Neuronal stem cell (in vitro differentiated cells): ENCODE measurements at regions not wholly inside any gene's neighbourhood (a gene's known extent, or its start where the extent isn't known, plus 50 kb on each side); places are given as distances from the start of the nearest gene placed in this dataset.

Source experiments
- DNase-seq: peaks from one replicate; pipeline ENCODE4 v3.0.0-alpha.2; 2013; ENCODE audit warnings: low spot score
- H2AFZ ChIP-seq: one replicate; pipeline ENCODE4 v1.6.1; 2013; ENCODE audit warnings: mild to moderate bottlenecking, low read length, inconsistent platforms
- H2AK5ac ChIP-seq: 2 replicates; pipeline ENCODE4 v1.6.1; 2013; ENCODE audit warnings: low read depth, mild to moderate bottlenecking, inconsistent platforms, low read length, moderate library complexity, mixed read lengths
- H2BK120ac ChIP-seq: 2 replicates; pipeline ENCODE4 v1.6.1; 2013; ENCODE audit warnings: low read depth, mild to moderate bottlenecking, inconsistent platforms, low read length, moderate library complexity, mixed read lengths
- H2BK12ac ChIP-seq: one replicate; pipeline ENCODE4 v1.6.1; 2013; ENCODE audit warnings: low read length, inconsistent platforms
- H2BK15ac ChIP-seq: 2 replicates; pipeline ENCODE4 v1.6.1; 2013; ENCODE audit warnings: mild to moderate bottlenecking, low read length, inconsistent platforms, mixed read lengths
- H2BK5ac ChIP-seq: one replicate; pipeline ENCODE4 v1.6.1; 2013; ENCODE audit warnings: inconsistent platforms, mild to moderate bottlenecking, low read length, moderate library complexity
- H3K14ac ChIP-seq: one replicate; pipeline ENCODE4 v1.6.1; 2013; ENCODE audit warnings: low read length, inconsistent platforms
- H3K18ac ChIP-seq: 2 replicates; pipeline ENCODE4 v1.6.1; 2013; ENCODE audit warnings: low read length, inconsistent platforms
- H3K23ac ChIP-seq: 2 replicates; pipeline ENCODE4 v1.6.1; 2013; ENCODE audit warnings: low read depth, mild to moderate bottlenecking, mixed read lengths, low read length, inconsistent platforms; ENCODE audit not compliant: poor library complexity
- H3K27ac ChIP-seq: replicated peaks from 3 replicates; pipeline ENCODE4 v1.5.1; 2013; ENCODE audit warnings: low read length, inconsistent platforms
- H3K27me3 ChIP-seq, 3 experiments: 2 replicates each; pipeline ENCODE4 v1.6.1; 2013; ENCODE audit warnings: low read length in 3 of 3, mild to moderate bottlenecking in 2 of 3, inconsistent platforms in 1 of 3, low read depth in 1 of 3, mixed read lengths in 1 of 3, moderate library complexity in 1 of 3; ENCODE audit not compliant: control insufficient read depth in 3 of 3, insufficient read depth in 3 of 3
- H3K36me3 ChIP-seq, 2 donors: replicated peaks in 1 of 2; 2 replicates each; pipeline ENCODE4 v1.6.1; 2013; ENCODE audit warnings: low read length in 2 of 2; ENCODE audit not compliant: control insufficient read depth in 2 of 2, insufficient read depth in 2 of 2
- H3K4ac ChIP-seq: 2 replicates; pipeline ENCODE4 v1.6.1; 2013; ENCODE audit warnings: inconsistent platforms, mild to moderate bottlenecking, low read length, moderate library complexity
- H3K4me1 ChIP-seq, 2 donors: 1 replicate in 1 of 2; 2 replicates in 1 of 2; pipeline ENCODE4 v1.6.1; 2013; ENCODE audit warnings: low read length in 2 of 2, low read depth in 1 of 2; ENCODE audit not compliant: control insufficient read depth in 2 of 2, insufficient read depth in 1 of 2
- H3K4me2 ChIP-seq: one replicate; pipeline ENCODE4 v1.6.1; 2013; ENCODE audit warnings: mild to moderate bottlenecking, low read length, inconsistent platforms; ENCODE audit not compliant: insufficient read depth, poor library complexity, severe bottlenecking
- H3K4me3 ChIP-seq, 2 donors: 2 replicates each; pipeline ENCODE4 v1.5.1; 2013; ENCODE audit warnings: low read length in 2 of 2, mild to moderate bottlenecking in 2 of 2, inconsistent platforms in 1 of 2, moderate library complexity in 1 of 2
- H3K79me1 ChIP-seq: one replicate; pipeline ENCODE4 v1.6.1; 2013; ENCODE audit warnings: low read depth, mild to moderate bottlenecking, inconsistent platforms, low read length, moderate library complexity
- H3K9ac ChIP-seq: one replicate; pipeline ENCODE4 v1.6.1; 2013; ENCODE audit warnings: mild to moderate bottlenecking, low read depth, low read length, inconsistent platforms; ENCODE audit not compliant: poor library complexity
- H3K9me3 ChIP-seq, 2 donors: replicated peaks in 1 of 2; 2 replicates each; pipeline versions ENCODE3 to v1.6.1; 2013; ENCODE audit warnings: low read length in 2 of 2, mild to moderate bottlenecking in 2 of 2, inconsistent platforms in 1 of 2, low read depth in 1 of 2, mixed read lengths in 1 of 2, moderate library complexity in 1 of 2; ENCODE audit not compliant: control insufficient read depth in 2 of 2, insufficient read depth in 1 of 2
- H4K8ac ChIP-seq: one replicate; pipeline ENCODE4 v1.6.1; 2013; ENCODE audit warnings: low read depth, mild to moderate bottlenecking, inconsistent platforms, low read length, moderate library complexity
- H4K91ac ChIP-seq: one replicate; pipeline ENCODE4 v1.6.1; 2013; ENCODE audit warnings: low read length, low read depth, mild to moderate bottlenecking, inconsistent platforms; ENCODE audit not compliant: poor library complexity
- WGBS, 2 donors: extraction: QIAGEN DNeasy Blood & Tissue Kit; methylation state at CpG; one replicate each; pipeline ENCODE4 v1.1.7; 2013; ENCODE audit warnings: missing lambda C conversion rate in 2 of 2, mixed read lengths in 1 of 2; ENCODE audit not compliant: insufficient read length in 2 of 2, insufficient replicate concordance in 1 of 2; ENCODE audit errors: extremely low coverage in 2 of 2; 5-methylcytosine and 5-hydroxymethylcytosine counted together

DNA sequence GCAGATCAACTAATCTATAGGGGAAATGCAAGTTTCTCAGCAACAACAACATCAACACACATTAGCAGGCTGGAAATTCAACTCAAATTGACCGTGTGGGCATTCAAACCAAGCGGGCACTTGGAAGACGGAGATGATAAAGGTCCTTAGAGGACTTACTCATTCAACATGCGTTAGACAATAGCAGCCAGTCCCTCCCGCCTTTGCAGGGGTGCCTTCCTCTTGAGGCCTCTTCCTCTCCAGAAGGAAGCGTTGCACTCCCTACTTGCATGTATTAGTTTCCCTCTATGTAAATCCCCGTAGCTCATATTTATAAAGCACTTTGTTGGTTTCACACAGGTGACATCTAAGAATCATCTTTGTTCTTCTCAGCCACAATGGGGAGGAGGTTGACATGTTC is 300.8 kb upstream of the STXBP5 start:
- Histone ChIP-seq H3K14ac (no peak overlapping the region), H2BK5ac (no peak overlapping the region), H2BK12ac (no peak overlapping the region), H3K4me3 (no peak overlapping the region), H2BK120ac (no peak overlapping the region), H3K18ac (no peak overlapping the region), H3K23ac (no peak overlapping the region), H4K8ac (no peak overlapping the region), H3K4me1 (peaks cover 0 to 2% of the 10 kb centered on the region in 2 donors), H3K9me3 (no peaks in the 10 kb centered on the region), H3K36me3 (no peaks in the 10 kb centered on the region), H2BK15ac (no peak overlapping the region), H3K4ac (no peak overlapping the region), H2AFZ (no peak overlapping the region), H2AK5ac (no peak overlapping the region), H3K9ac (no peak overlapping the region), H4K91ac (no peak overlapping the region), H3K27ac (no peak overlapping the region), H3K79me1 (no peaks in the 10 kb centered on the region), H3K4me2 (no peak overlapping the region), H3K27me3 (no peaks in the 10 kb centered on the region)
- no CpG with 5 or more reads among the region's 7 CpGs for WGBS, 2 donors
- no peak for DNase-seq

DNA sequence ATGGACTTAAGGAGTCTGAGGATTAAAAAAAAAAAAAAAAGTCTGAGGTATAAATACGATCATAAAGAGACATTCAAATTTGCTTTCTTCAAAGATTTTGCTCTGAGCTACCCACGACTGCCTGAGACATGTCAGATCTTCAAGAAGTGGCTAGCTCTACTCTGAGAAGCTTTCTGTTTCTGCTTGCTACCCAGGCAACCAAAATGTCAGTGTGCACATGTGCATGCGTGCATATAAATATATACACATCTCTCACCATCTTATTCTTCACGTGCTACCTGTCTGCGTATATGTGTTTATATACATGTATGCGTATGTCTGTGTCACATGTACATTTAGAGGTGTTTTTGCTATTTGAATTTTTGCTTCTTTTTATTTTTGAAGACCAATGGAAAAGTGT is 299.6 kb upstream of the STXBP5 start:
- DNase-seq = no peak
- no peaks in the 10 kb centered on the region for H3K27me3 ChIP-seq
- no peak overlapping the region for H4K8ac ChIP-seq
- H2AFZ ChIP-seq = no peak overlapping the region
- WGBS, 2 donors = no CpG with 5 or more reads among the region's 6 CpGs
- no peak overlapping the region for H3K18ac ChIP-seq
- no peak overlapping the region for H3K4ac ChIP-seq
- H2BK12ac ChIP-seq = no peak overlapping the region
- no peak overlapping the region for H3K27ac ChIP-seq
- no peak overlapping the region for H2AK5ac ChIP-seq
- no peak overlapping the region for H2BK120ac ChIP-seq
- peaks cover 0 to 2% of the 10 kb centered on the region in 2 donors for H3K4me1 ChIP-seq
- no peak overlapping the region for H3K23ac ChIP-seq
- no peak overlapping the region for H2BK5ac ChIP-seq
- no peak overlapping the region for H4K91ac ChIP-seq
- no peak overlapping the region for H3K4me2 ChIP-seq
- H3K9ac ChIP-seq = no peak overlapping the region
- H3K79me1 ChIP-seq = no peaks in the 10 kb centered on the region
- no peak overlapping the region for H3K4me3 ChIP-seq
- no peak overlapping the region for H3K14ac ChIP-seq
- no peaks in the 10 kb centered on the region for H3K36me3 ChIP-seq
- H3K9me3 ChIP-seq = no peaks in the 10 kb centered on the region
- H2BK15ac ChIP-seq = no peak overlapping the region

DNA sequence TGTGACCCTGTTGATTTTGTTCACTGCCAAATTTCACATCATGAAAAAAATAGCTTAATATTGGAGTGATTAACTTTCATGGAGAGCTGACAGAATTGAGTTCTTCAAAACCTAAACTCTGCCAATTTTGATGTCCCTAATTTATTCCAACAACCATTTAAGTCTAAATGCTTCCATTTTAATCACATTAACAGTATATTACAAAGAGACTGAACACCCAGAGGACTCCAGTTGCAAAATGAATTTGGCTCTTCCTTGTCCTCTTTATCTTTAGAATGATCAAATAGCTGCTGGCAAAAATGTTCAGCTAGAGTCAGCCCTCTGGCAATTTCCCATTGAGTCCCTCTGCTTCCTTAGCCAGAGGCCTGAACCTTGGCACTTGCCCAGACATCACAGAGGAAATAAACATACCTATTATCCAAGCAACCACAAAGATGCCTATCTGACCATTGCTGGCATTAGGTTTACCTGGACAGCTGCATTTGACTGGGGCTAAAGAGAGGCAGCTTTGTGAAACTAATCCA is 299.0 kb upstream of the STXBP5 start:
- Histone ChIP-seq H3K9me3 (no peaks in the 10 kb centered on the region), H4K8ac (no peak overlapping the region)

DNA sequence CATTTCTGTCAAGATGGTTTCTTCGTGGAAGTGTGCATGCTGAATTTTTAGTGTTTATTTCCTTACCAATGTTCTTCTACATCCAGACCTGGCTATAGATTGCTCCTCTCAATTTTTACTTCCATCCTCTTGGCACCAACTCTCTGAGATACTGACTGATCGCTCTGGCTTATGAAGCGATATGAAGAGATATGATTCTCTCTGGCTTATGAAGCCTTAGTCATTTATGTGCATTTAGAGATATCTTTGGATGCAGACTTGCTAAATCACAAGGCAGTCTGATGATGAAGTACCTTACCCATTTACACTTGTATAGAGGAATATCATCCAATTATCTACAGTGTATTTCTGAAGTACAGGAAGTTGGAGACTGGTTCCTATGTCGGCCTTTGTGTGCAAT is 295.4 kb upstream of the STXBP5 start:
- Histone ChIP-seq H2AFZ (no peak overlapping the region), H3K18ac (no peak overlapping the region), H3K9me3 (no peaks in the 10 kb centered on the region), H3K27ac (no peak overlapping the region), H2AK5ac (no peak overlapping the region), H3K4ac (no peak overlapping the region), H2BK5ac (no peak overlapping the region), H3K9ac (no peak overlapping the region), H3K23ac (no peak overlapping the region), H4K91ac (no peak overlapping the region), H3K4me1 (peaks cover 4 to 8% of the 10 kb centered on the region in 2 donors), H3K14ac (no peak overlapping the region), H3K4me3 (no peak overlapping the region), H3K27me3 (no peaks in the 10 kb centered on the region), H2BK12ac (no peak overlapping the region), H2BK15ac (no peak overlapping the region), H3K79me1 (no peaks in the 10 kb centered on the region), H4K8ac (no peak overlapping the region), H2BK120ac (no peak overlapping the region), H3K36me3 (no peaks in the 10 kb centered on the region), H3K4me2 (no peak overlapping the region)
- DNase-seq = no peak
- no CpG with 5 or more reads among the region's 4 CpGs for WGBS, 2 donors

More for the DNA sequence above, 299.0 kb upstream of the STXBP5 start:
- Histone ChIP-seq H3K9ac (no peak overlapping the region), H2BK15ac (no peak overlapping the region), H3K14ac (no peak overlapping the region), H3K36me3 (no peaks in the 10 kb centered on the region), H3K4me2 (no peak overlapping the region), H2AK5ac (no peak overlapping the region), H3K27ac (no peak overlapping the region), H3K27me3 (no peaks in the 10 kb centered on the region), H2BK120ac (no peak overlapping the region), H3K4me1 (peaks cover 0 to 2% of the 10 kb centered on the region in 2 donors), H3K18ac (no peak overlapping the region), H2BK12ac (no peak overlapping the region), H2BK5ac (no peak overlapping the region), H3K4ac (no peak overlapping the region), H3K23ac (no peak overlapping the region), H3K79me1 (no peaks in the 10 kb centered on the region), H2AFZ (no peak overlapping the region), H3K4me3 (no peak overlapping the region), H4K91ac (no peak overlapping the region)
- no peak for DNase-seq
